Retinal pigment epithelial cell (primary cell): ENCODE measurements at regions not wholly inside any gene's neighbourhood (a gene's known extent, or its start where the extent isn't known, plus 50 kb on each side); places are given as distances from the start of the nearest gene placed in this dataset.
A peak's percentile ranks its signal among the peaks of the same experiment; 100 is the strongest.

Experiments used
- DNase-seq: peaks from one replicate; pipeline ENCODE4 v3.0.0-alpha.2; 2010; ENCODE audit warnings: low read depth
- H3K4me3 ChIP-seq: 2 replicates; pipeline ENCODE4 v1.5.1; 2011; ENCODE audit warnings: mild to moderate bottlenecking, low read length, control low read depth, moderate library complexity
- CTCF ChIP-seq: conservative IDR thresholded peaks from 2 replicates; pipeline ENCODE4 v1.5.1; 2011; ENCODE audit warnings: low read depth, low read length, control low read depth, inconsistent platforms

GRCh38 chr2:5364361-5364760 lies 327.8 kb upstream of the SOX11 start:
- no peak overlapping the region for H3K4me3 ChIP-seq
- DNase-seq: no peak
- no peak for TF ChIP-seq CTCF

GRCh38 chr2:5365871-5366461 lies 326.2 kb upstream of the SOX11 start:
- DNase-seq: no peak
- TF ChIP-seq CTCF: peak; percentile 74
- H3K4me3 ChIP-seq: no peak overlapping the region

- DNase-seq: no peak
- TF ChIP-seq CTCF: no peak
- no peak overlapping the region for H3K4me3 ChIP-seq
Measured at GRCh38 chr2:5367321-5367720, 324.9 kb upstream of the SOX11 start.

- no peak for DNase-seq
- no peak overlapping the region for H3K4me3 ChIP-seq
- no peak for TF ChIP-seq CTCF
Measured at GRCh38 chr2:5368263-5368662, 323.9 kb upstream of the SOX11 start.

GRCh38 chr2:5369510-5369909 lies 322.7 kb upstream of the SOX11 start:
- H3K4me3 ChIP-seq: no peak overlapping the region
- TF ChIP-seq CTCF: no peak
- DNase-seq: no peak

- TF ChIP-seq CTCF: no peak
- no peak overlapping the region for H3K4me3 ChIP-seq
- DNase-seq: peak; percentile 54
Measured at GRCh38 chr2:5370158-5370557, 322.0 kb upstream of the SOX11 start.

- H3K4me3 ChIP-seq: no peak overlapping the region
- TF ChIP-seq CTCF: no peak
- DNase-seq: no peak
Measured at GRCh38 chr2:5372141-5372540, 320.0 kb upstream of the SOX11 start.
